Tibial nerve (tissue), 4 donors: ENCODE measurements at regions not wholly inside any gene's neighbourhood (a gene's known extent, or its start where the extent isn't known, plus 50 kb on each side); places are given as distances from the start of the nearest gene placed in this dataset.

Experiments
- DNase-seq, 2 donors: peaks; one replicate each; pipeline ENCODE4 v3.0.0-alpha.2; 2019; ENCODE audit warnings: low spot score in 2 of 2
- H3K27ac ChIP-seq, 4 donors: fragments of 200-600 bp; sonication (generic) in 3 of 4; one replicate each; pipeline ENCODE4 v1.5.1; 2017 to 2019; ENCODE audit warnings: mild to moderate bottlenecking in 1 of 4
- H3K27me3 ChIP-seq, 2 donors: fragments of 200-600 bp; sonication (generic) in 1 of 2; one replicate each; pipeline versions ENCODE4 v1.5.1 to v1.6.0; 2017 to 2019
- H3K36me3 ChIP-seq, 3 donors: fragments of 200-600 bp; sonication (generic); one replicate each; pipeline ENCODE4 v1.5.1; 2018 to 2019
- H3K4me1 ChIP-seq, 4 donors: fragments of 200-600 bp; sonication (generic) in 3 of 4; one replicate each; pipeline ENCODE4 v1.5.1; 2017 to 2019
- H3K4me3 ChIP-seq, 4 donors: fragments of 200-600 bp; sonication (generic) in 3 of 4; one replicate each; pipeline ENCODE4 v1.5.1; 2017 to 2019; ENCODE audit warnings: mild to moderate bottlenecking in 1 of 4, moderate library complexity in 1 of 4
- H3K9me3 ChIP-seq, 4 donors: fragments of 200-600 bp; sonication (generic) in 3 of 4; one replicate each; pipeline ENCODE4 v1.5.1; 2017 to 2019
- CTCF ChIP-seq, 5 experiments: fragments of 200-600 bp in 3 of 5; fragments of 450-650 bp in 2 of 5; sonication (generic) in 3 of 5; IDR thresholded peaks; one replicate each; pipeline ENCODE4 v1.5.1; 2016 to 2019; ENCODE audit warnings: antibody characterized with exemption in 5 of 5, mild to moderate bottlenecking in 3 of 5, moderate library complexity in 2 of 5
- EP300 ChIP-seq, 2 donors: sonication (generic); formaldehyde crosslinking; IDR thresholded peaks; one replicate each; pipeline ENCODE4 v1.6.1; 2017; ENCODE audit warnings: antibody characterized with exemption in 2 of 2, mild to moderate bottlenecking in 1 of 2
- POLR2A ChIP-seq, 2 donors: fragments of 450-650 bp; IDR thresholded peaks; one replicate each; pipeline ENCODE4 v1.6.1; 2017; ENCODE audit warnings: antibody characterized with exemption in 2 of 2, mild to moderate bottlenecking in 2 of 2, moderate library complexity in 2 of 2
- WGBS, 2 donors: methylation state at CpG; one replicate each; pipeline ENCODE4 v1.1.5; 2018; 5-methylcytosine and 5-hydroxymethylcytosine counted together

DNA sequence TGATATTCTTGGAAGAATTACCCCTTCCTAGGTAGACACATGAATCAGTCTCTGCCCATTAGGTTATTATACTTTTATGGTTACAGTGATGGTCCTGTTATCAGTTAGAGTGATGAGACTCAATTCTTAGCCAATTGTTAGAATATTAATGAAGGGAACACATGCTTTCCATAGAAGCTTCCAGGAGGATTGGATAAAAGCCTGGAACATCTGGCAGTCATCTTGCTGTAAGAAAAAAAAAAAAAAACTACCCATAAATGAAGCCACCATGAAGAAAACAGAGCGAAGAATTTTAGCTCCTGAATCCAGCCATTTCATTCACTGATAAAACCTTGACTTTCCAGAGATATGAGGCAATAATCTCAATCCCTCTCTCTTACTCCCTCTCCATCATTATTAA lies 262.5 kb upstream of the GRIN3A start:
- WGBS, 2 donors: 63% methylated on average over 1 of the region's 1 CpG
- no peaks in the 10 kb centered on the region for H3K27me3 ChIP-seq
- H3K27ac ChIP-seq: no peak overlapping the region
- no peak for DNase-seq
- no peaks in the 10 kb centered on the region for H3K4me1 ChIP-seq
- H3K9me3 ChIP-seq: no peaks in the 10 kb centered on the region
- no peak overlapping the region for H3K4me3 ChIP-seq
- H3K36me3 ChIP-seq: no peaks in the 10 kb centered on the region
- TF ChIP-seq POLR2A (IDR thresholded peaks at IDR 0.05) (no peak), EP300 (IDR thresholded peaks at IDR 0.05) (no peak), CTCF (IDR thresholded peaks at IDR 0.05) (no peak)

GRCh38 chr9:101999441-101999840 lies 261.0 kb upstream of the GRIN3A start:
- Histone ChIP-seq H3K27me3 (no peaks in the 10 kb centered on the region), H3K4me1 (no peaks in the 10 kb centered on the region), H3K4me3 (no peak overlapping the region), H3K27ac (no peak overlapping the region), H3K36me3 (no peaks in the 10 kb centered on the region), H3K9me3 (no peaks in the 10 kb centered on the region)
- 54 to 81% methylated on average over 1 of the region's 1 CpG for WGBS, 2 donors
- DNase-seq: no peak
- no peak for TF ChIP-seq POLR2A (IDR thresholded peaks at IDR 0.05)
- no peak for TF ChIP-seq EP300 (IDR thresholded peaks at IDR 0.05)
- no peak for TF ChIP-seq CTCF (IDR thresholded peaks at IDR 0.05)

GRCh38 chr9:101995231-101995630 lies 256.8 kb upstream of the GRIN3A start:
- no peak for DNase-seq
- H3K36me3 ChIP-seq: no peaks in the 10 kb centered on the region
- no peak overlapping the region for H3K4me3 ChIP-seq
- H3K27ac ChIP-seq: no peak overlapping the region
- 69 to 75% methylated on average over 5 of the region's 5 CpGs for WGBS, 2 donors
- H3K9me3 ChIP-seq: no peaks in the 10 kb centered on the region
- H3K4me1 ChIP-seq: no peaks in the 10 kb centered on the region
- TF ChIP-seq EP300 (IDR thresholded peaks at IDR 0.05) (no peak), POLR2A (IDR thresholded peaks at IDR 0.05) (no peak), CTCF (IDR thresholded peaks at IDR 0.05) (no peak)
- H3K27me3 ChIP-seq: no peaks in the 10 kb centered on the region

DNA sequence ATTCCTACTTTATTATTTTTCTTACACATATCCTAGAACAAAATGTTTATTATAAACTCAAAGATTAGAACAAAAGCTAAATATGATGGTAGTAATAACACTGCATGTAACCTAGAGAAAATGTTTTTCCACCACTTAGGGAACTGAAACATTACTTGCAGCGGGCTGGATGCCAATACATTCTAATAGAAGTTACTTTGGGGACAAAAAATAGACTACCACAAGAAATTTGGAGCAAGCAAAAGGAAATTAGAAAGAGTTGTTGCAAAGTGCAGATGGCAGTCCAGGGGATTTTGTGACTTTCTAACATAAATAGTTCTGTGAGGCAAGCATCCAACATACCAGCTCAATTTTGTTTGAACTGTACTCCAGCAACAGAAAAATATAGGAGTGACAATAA lies 255.3 kb upstream of the GRIN3A start:
- Histone ChIP-seq H3K36me3 (no peaks in the 10 kb centered on the region), H3K27me3 (no peaks in the 10 kb centered on the region), H3K27ac (no peak overlapping the region), H3K4me1 (no peaks in the 10 kb centered on the region), H3K9me3 (no peaks in the 10 kb centered on the region), H3K4me3 (no peak overlapping the region)
- no peak for DNase-seq
- TF ChIP-seq EP300 (IDR thresholded peaks at IDR 0.05): no peak
- no peak for TF ChIP-seq POLR2A (IDR thresholded peaks at IDR 0.05)
- TF ChIP-seq CTCF (IDR thresholded peaks at IDR 0.05): no peak
- 57 to 64% methylated on average over 1 of the region's 1 CpG for WGBS, 2 donors

GRCh38 chr9:101991926-101992325 lies 253.5 kb upstream of the GRIN3A start:
- H3K36me3 ChIP-seq: no peaks in the 10 kb centered on the region
- no peaks in the 10 kb centered on the region for H3K4me1 ChIP-seq
- no peak for TF ChIP-seq EP300 (IDR thresholded peaks at IDR 0.05)
- no peak for TF ChIP-seq CTCF (IDR thresholded peaks at IDR 0.05)
- H3K9me3 ChIP-seq: no peaks in the 10 kb centered on the region
- DNase-seq: no peak
- H3K4me3 ChIP-seq: no peak overlapping the region
- H3K27ac ChIP-seq: no peak overlapping the region
- H3K27me3 ChIP-seq: no peaks in the 10 kb centered on the region
